SIG-M5 treated with dmso at 0.1 percent for 504 hours (cell line): ENCODE measurements at regions not wholly inside any gene's neighbourhood (a gene's known extent, or its start where the extent isn't known, plus 50 kb on each side); places are given as distances from the start of the nearest gene placed in this dataset.
"Not testable (repeated sequence)": the region's sequence is repeated elsewhere in the genome, so short reads cannot be mapped to it uniquely, and the experiment has no call there.

Experiments
- DNase-seq: peaks from one replicate; lab custom pipeline; 2025; ENCODE audit not compliant: unreplicated experiment; lab: John Stamatoyannopoulos, UW

GRCh38 chr6:92114091-92114675 is 1305.2 kb downstream of the EPHA7 start:
- DNase-seq, result no peak

- DNase-seq, result peak; percentile 14
These were observed 1308.0 kb downstream of the EPHA7 start for GRCh38 chr6:92111386-92111785.

- no peak for DNase-seq
These were observed 1309.0 kb downstream of the EPHA7 start for GRCh38 chr6:92110403-92110802.

- peak; percentile 58 for DNase-seq
These were observed 1309.4 kb downstream of the EPHA7 start for GRCh38 chr6:92109956-92110355.

GRCh38 chr6:92109256-92109655 is 1310.1 kb downstream of the EPHA7 start:
- DNase-seq, result no peak

DNA sequence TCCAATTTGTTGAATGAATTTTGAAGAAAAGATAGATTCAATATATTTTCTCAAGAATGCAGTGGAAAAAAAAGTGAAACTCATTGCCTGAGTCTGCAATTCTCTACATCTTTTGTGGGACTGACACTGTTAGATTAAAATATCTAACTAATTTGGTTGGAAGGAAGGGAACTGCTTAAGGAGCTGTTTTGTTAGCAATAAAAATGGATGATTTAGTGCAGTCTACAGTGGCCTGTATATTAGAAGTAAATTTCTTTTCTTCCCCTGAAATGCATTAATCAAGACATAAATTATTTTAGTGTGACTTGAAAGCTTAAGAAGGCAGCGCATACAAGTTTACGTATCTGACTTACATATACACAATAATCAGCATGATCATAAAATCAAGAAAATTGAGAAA is 1332.6 kb downstream of the EPHA7 start:
- DNase-seq, result no peak

DNA sequence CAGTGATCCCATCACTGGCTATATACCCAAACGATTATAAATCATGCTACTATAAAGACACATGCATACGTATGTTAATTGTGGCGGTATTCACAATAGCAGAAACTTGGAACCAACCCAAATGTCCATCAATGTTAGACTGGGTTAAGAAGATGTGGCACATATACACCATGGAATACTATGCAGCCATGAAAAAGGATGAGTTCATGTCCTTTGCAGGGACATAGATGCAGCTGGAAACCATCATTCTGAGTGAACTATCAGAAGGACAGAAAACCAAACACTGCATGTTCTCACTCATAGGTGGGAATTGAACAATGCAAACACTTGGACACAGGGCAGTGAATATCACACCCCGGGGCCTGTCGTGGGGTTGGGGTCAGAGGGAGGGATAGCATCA is 1335.4 kb downstream of the EPHA7 start:
- DNase-seq, result not testable (repeated sequence)

DNA sequence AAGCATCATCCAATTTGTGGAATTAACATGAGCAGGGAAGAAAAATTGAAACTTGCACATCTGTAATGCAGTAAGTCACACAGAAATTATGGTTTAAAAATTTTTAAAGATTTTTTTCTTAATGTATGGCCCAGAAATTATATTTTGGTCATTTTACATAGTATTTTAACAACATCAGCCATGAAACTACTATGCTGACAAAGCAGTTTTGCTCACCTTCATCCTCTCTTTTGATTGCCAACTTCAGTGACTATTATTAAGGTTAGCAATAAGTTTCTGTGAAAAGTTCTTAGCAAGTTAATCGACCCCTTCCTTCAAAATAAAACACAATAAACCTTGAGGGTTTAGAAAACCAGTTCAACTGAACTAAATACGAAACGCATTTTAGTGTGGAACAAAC is 1347.0 kb downstream of the EPHA7 start:
- DNase-seq, result no peak

- DNase-seq, result no peak
These were observed 1349.6 kb downstream of the EPHA7 start for GRCh38 chr6:92069781-92070180.

GRCh38 chr6:92052513-92052912 is 1366.8 kb downstream of the EPHA7 start:
- no peak for DNase-seq

DNA sequence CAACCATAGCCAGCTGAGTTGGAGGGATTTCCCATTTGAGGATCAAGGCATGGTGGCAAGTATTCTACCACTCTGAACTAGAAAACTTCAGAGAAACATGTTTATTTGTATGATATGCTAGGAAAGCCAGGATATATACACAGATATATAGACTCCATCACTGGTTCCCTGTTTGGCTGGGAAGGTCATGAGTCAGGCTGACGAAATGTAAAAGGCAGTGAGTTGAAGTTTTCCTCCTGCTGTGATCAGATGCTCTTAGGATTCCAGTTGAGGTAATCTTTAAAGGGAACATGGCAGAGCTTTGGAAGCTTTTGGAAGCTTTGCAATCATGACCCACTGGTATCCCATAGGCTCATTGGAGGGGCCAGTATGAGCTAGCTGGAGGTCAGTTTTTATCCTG is 1369.1 kb downstream of the EPHA7 start:
- DNase-seq, result no peak

DNA sequence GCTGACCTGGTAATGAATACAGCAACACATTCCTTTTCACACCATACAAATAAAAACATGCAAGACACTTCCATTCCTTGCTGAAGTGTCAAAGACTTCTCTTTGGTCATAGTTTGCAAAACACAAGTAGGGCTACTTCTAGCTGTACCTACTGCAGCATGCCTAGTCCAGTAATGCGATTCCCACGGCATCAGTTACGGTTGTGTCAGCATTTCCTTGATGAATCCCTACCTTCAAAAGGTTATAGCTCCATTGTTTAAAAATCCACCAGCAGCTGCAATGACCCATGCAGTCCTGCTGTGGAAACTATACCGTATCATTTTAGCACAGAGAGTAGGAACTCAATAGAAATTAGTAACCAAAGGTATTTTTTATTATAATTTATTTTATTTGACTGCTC is 1371.5 kb downstream of the EPHA7 start:
- DNase-seq, result no peak

- DNase-seq, result no peak
These were observed 1372.1 kb downstream of the EPHA7 start for GRCh38 chr6:92047152-92047850.

DNA sequence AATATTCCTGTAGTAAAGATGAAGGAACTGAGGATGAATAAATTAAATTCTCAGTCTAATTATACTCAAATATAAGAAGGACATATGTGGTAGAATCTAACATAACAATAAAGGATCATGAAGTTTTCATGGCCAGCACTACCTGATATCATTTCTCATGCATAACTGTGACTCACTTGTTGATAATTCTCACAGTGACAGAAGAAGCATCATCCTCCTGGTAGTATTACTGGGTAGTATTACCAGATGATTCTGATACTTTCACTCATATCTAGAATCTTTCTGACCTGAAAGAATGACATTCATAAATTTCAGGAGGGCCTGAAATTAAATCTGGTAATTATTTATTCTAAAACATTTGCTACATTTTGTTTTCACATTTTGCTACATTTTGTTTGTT is 1375.0 kb downstream of the EPHA7 start:
- DNase-seq, result no peak

DNA sequence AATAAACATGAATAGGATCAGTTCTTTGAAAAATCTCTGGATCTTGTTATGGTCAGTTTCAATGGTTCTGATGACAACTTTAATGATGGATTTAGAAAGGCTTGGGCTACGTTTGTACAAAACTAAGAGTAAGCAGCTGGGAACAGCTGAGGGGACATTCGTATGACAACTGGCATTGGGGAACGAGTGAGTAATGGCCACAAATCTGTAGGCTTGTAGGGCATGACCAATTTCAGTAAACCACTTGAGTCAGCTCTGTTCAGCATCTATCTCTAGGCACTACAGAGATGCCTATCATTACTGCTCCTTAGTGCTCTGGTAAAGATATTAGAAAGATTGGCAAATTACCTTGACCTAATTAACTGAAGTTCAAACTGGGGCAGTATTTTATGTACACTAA is 1375.6 kb downstream of the EPHA7 start:
- no peak for DNase-seq

GRCh38 chr6:92026878-92027277 is 1392.5 kb downstream of the EPHA7 start:
- no peak for DNase-seq

GRCh38 chr6:92024881-92025280 is 1394.5 kb downstream of the EPHA7 start:
- no peak for DNase-seq

DNA sequence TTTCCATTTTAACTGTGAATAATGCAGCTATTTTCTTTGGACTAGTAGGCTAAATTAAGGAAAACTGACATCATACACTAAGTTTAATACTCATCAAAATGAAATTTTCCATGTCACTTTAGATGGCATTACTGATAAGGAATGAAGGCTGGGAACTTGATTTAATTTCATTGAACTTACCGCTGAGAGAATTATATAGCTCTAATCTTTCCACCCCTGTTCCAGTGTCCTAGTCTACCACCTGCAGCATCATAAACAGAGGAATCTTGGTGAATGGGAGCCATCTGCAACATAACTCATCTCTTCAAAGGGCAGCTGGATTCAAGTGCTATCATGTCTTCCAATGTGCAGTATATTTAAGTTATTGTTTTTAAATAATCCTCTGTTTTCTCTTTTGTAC is 1395.2 kb downstream of the EPHA7 start:
- no peak for DNase-seq

- no peak for DNase-seq
These were observed 1395.9 kb downstream of the EPHA7 start for GRCh38 chr6:92023410-92023966.

DNA sequence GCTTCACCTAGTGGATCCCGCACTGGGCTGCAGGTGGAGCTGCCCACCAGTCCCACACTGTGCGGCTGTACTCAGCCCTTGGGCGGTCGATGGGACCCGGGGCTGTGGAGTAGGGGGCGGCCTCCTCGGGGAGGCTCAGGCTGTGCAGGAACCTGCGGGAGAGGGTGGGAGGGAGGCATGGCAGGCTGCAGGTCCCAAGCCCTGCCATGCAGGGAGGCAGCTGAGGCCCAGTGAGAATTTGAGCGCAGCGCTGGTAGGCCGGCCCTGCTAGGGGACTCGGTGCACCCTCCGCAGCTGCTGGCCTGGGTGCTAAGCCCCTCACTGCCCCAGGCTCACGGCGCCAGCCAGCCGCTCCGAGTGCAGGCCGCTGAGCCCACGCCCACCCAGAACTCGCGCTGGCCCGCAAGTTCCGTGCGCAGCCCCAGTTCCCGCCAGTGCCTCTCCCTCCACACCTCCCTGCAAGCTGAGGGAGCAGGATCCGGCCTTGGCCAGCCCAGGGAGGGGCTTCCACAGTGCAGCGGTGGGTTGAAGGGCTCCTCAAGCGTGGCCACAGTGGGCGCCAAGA is 1407.6 kb downstream of the EPHA7 start:
- no peak for DNase-seq

DNA sequence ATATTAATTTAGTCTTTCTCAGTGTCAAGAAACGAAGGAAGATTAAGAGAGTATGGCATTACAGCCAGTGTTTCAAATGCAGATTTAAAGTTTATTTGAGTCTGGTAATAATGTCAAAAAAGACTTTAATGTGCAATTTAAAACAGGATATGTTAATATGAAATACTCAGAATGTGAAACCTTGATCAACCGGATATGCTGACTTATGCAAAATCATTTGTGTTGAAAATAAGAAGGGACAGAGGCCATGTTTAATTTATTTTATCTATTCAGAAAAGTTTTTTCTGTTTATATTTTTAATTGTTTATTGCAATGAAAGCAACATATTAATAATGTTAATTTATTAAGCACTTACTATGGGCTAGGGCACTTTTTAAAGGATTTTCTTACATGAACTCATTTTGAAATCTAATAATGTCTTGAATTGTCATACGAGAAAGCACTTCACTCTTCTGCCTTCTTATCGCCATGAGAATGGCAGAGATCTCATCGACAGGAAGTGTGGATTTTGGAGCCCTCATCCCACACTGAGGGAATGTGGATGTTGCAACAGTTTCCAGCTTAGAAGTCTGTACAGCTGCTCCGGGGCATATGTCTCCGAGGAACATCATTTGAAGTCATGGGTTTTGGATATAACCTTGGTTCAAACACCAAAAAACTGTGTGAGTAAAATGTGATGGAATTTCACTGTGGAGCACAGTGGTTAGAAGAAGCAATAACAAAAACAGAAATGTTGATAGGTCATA is 1410.4 kb downstream of the EPHA7 start:
- no peak for DNase-seq

- no peak for DNase-seq
These were observed 1413.2 kb upstream of the MAP3K7 start for GRCh38 chr6:92000112-92000511.
